Upper lobe of left lung (tissue), 4 donors: ENCODE measurements at regions not wholly inside any gene's neighbourhood (a gene's known extent, or its start where the extent isn't known, plus 50 kb on each side); places are given as distances from the start of the nearest gene placed in this dataset.
"Not testable (repeated sequence)": the region's sequence is repeated elsewhere in the genome, so short reads cannot be mapped to it uniquely, and the experiment has no call there.

Source experiments
- EP300 ChIP-seq, 4 donors: sonication (generic); formaldehyde crosslinking; IDR thresholded peaks; one replicate each; pipeline ENCODE4 v1.5.1; 2017; ENCODE audit warnings: antibody characterized with exemption in 4 of 4, control low read depth in 2 of 4
- POLR2A ChIP-seq, 4 donors: fragments of 450-650 bp; IDR thresholded peaks; one replicate each; pipeline ENCODE4 v1.5.1; 2016 to 2017; ENCODE audit warnings: antibody characterized with exemption in 4 of 4, mild to moderate bottlenecking in 2 of 4
- POLR2AphosphoS5 ChIP-seq, 2 donors: sonication (generic); formaldehyde crosslinking; IDR thresholded peaks; one replicate each; pipeline ENCODE4 v1.5.1; 2017; ENCODE audit warnings: antibody characterized with exemption in 2 of 2
- TF ChIP-seq, protein P1 (sequence below), 6 experiments: fragments of 450-650 bp in 4 of 6; fragments of 200-600 bp in 2 of 6; sonication (generic) in 2 of 6; IDR thresholded peaks; one replicate each; pipeline ENCODE4 v1.5.1; 2016 to 2019; ENCODE audit warnings: antibody characterized with exemption in 6 of 6

DNA sequence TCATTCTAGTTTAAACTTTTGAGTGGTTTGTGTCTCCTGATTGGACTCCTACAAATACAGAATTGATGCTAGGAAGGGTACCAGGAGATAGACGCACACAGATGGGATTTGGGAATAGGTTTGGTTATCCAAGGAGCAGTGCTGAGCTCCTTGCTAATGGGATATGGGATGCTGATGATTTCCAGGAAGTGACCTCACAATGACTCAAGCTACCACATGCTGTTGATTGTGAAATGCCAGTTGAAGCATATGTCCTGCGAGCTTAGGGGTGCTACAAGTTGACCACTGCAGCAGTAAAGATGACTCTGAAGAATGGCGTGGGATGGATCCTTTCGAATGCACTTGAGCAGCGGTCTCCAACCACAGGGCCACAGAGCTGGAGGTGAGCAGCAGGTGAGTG lies 343.2 kb downstream of the ZNF37A start:
- TF ChIP-seq EP300, POLR2A, POLR2AphosphoS5 (IDR thresholded peaks at IDR 0.05): not testable (repeated sequence)
- TF ChIP-seq, protein P1, sequence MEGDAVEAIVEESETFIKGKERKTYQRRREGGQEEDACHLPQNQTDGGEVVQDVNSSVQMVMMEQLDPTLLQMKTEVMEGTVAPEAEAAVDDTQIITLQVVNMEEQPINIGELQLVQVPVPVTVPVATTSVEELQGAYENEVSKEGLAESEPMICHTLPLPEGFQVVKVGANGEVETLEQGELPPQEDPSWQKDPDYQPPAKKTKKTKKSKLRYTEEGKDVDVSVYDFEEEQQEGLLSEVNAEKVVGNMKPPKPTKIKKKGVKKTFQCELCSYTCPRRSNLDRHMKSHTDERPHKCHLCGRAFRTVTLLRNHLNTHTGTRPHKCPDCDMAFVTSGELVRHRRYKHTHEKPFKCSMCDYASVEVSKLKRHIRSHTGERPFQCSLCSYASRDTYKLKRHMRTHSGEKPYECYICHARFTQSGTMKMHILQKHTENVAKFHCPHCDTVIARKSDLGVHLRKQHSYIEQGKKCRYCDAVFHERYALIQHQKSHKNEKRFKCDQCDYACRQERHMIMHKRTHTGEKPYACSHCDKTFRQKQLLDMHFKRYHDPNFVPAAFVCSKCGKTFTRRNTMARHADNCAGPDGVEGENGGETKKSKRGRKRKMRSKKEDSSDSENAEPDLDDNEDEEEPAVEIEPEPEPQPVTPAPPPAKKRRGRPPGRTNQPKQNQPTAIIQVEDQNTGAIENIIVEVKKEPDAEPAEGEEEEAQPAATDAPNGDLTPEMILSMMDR (IDR thresholded peaks at IDR 0.05) = not testable (repeated sequence)
